HPDE6-E6E7 (cell line): ENCODE measurements at regions not wholly inside any gene's neighbourhood (a gene's known extent, or its start where the extent isn't known, plus 50 kb on each side); places are given as distances from the start of the nearest gene placed in this dataset.

Experiments used
- DNase-seq: peaks from one replicate; pipeline ENCODE4 v3.0.0; 2011; ENCODE audit warnings: missing footprints; ENCODE audit errors: extremely low spot score

DNA sequence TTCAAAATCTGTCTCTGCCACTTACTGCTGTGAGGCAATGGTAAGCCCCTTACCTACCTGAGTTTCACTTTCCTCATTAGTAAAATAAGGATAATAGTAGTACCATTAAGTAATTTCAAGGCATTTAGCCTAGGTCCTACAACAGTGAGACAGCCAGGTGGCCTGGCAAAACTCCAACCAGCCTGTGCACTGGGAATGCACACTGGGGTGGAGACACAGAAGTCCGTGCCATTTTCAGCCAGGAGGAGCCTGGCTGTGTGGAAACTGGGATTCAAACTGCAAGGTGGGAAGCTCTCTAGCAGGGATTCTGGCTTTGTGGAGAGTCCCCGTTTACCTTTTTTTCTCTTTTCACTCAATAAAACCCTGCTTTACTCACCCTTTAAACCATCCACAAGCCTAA, 630.4 kb downstream of the PRELID2 start:
- DNase-seq: no peak

GRCh38 chr5:145203193-145203592, 631.9 kb downstream of the PRELID2 start:
- DNase-seq: no peak

GRCh38 chr5:145198525-145199260, 636.4 kb downstream of the PRELID2 start:
- no peak for DNase-seq

DNA sequence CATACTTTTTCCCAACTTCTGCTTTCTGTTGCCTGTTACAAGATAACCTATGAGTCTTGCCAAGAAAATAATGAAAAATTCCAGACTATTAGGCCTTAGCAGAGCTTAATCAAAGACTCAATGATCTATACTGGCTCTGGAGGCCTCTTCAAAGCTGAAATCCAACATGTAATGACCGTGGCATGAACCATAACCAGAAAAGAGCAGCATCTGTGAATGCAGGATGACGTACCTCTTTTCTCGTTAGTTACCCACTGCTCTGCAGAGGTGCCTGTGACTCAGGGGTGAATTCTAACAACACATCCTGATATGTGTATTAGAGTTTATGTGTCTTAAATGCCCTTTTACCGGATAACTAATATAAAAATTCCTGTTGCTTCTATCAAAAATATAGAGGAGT, 645.4 kb downstream of the PRELID2 start:
- no peak for DNase-seq

- DNase-seq: no peak
Measured at GRCh38 chr5:145180371-145180770, 654.8 kb downstream of the PRELID2 start.

DNA sequence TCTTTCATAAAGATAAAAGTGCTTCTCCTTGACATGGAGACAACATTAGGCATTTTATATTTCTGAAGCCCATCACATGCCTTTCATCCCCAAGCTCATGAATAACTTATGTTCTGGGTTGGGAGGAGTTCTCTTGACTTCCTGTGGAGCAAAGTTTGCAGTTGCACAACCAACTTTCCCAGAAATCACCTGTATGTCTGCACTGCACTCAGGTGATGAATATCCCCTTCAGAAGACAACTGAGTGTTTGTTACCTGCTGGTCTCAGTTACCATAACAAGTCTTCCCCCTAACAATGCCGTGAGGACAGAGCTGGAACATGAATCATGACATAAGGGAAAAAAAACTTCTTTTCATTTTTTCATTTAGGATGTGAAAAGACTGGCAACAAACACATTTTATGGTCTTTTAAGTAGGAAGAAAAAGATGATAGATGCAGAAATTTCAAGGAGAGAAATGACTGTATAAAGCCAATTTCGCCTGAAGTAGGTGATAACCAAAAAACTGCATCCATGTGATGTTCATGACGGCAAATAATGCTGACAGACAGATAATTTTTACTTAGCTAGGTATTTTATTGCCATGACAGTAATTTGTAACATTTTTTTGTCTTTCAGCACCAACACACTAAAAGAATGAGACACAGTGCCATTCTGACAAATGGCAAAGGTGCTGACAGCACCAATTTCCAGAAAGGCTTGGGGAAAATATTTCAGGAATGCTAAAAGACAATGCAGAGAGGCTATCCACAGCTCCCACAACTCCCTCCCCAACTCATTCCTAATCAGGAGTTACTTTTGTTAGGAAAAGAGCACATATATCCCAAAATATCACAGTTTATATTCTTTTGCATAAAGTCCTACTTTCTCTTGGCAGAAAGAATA, 656.3 kb downstream of the PRELID2 start:
- no peak for DNase-seq

DNA sequence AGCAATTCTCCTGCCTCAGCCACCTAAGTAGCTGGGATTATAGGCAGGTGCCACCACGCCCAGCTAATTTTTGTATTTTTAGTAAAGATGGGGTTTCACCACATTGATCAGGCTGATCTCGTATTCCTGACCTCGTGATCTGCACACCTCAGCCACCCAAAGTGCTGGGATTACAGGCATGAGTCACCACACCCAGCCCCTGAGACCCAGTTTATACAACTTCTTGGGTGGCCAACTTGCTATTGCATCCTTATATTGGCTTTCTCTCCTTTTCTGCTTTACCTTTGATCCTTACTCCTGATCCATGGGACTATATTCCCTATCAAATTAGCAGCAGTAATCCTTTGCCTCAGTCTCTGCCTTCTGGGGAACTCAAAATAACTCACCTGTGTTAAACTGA, 659.1 kb downstream of the PRELID2 start:
- DNase-seq: no peak

GRCh38 chr5:145166110-145166509, 669.0 kb downstream of the PRELID2 start:
- no peak for DNase-seq

DNA sequence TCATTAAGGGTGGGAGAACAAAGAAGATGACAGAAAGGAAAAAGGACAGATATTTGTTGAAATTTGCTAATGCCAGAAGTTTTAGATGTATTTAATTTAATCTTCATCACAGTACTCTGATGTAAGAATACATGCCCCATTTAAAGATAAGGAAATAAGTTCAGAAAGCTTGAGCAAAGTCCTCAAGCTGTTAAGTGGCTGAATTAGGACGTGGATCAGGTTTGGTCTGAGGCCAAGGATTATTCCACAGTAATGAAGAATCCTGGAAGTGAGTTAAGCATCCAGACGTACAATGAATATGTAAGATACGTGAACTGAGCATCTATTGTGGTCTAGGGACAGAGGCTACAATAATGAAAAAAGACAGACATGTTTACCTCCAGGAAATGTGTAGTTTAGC, 671.3 kb downstream of the PRELID2 start:
- no peak for DNase-seq

- DNase-seq: no peak
Measured at GRCh38 chr5:145162626-145163025, 672.5 kb downstream of the PRELID2 start.

DNA sequence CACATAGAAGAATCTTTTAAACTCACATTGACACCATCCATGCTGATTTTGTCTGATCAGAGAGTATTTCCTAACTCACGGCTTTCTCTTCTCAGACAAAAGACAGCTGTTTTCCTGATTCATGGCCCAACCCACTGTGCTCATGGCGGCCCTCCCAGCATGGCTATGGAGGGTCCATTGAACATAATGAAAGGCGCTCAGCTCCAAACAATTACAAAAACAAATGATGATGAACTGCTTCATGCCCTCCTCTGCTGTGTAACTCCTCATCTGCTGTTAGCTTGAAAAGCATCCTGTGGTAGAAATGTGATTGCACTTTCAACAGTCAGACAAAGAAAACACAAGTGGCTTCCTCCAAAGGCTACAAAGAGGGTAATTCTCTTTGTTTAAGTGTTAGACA, 673.8 kb downstream of the PRELID2 start:
- DNase-seq: no peak

GRCh38 chr5:145160679-145161078, 674.5 kb downstream of the PRELID2 start:
- DNase-seq: no peak

GRCh38 chr5:145158730-145159129, 676.4 kb downstream of the PRELID2 start:
- no peak for DNase-seq

- DNase-seq: no peak
Measured at GRCh38 chr5:145157841-145158240, 677.3 kb downstream of the PRELID2 start.

GRCh38 chr5:145141534-145141933, 693.6 kb downstream of the PRELID2 start:
- DNase-seq: no peak

DNA sequence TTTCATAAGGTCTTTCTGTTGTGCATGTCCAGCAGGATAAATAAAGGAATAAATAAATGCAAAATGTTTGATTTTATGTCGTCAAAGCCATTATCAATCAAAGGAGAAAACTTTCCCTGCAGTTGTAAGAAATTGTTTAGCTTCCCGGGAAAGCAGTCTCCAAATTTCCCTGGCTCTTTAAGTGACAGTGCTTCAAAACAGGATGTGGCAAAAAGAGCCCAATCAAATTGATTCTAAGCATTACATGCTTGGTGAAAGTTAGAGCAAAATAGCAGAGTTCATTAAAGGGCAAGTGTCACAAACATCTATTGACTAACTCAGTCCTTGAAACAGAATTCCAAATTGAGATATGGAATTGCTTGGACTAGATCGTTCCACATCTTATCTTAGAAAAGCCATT, 704.1 kb downstream of the PRELID2 start:
- no peak for DNase-seq

DNA sequence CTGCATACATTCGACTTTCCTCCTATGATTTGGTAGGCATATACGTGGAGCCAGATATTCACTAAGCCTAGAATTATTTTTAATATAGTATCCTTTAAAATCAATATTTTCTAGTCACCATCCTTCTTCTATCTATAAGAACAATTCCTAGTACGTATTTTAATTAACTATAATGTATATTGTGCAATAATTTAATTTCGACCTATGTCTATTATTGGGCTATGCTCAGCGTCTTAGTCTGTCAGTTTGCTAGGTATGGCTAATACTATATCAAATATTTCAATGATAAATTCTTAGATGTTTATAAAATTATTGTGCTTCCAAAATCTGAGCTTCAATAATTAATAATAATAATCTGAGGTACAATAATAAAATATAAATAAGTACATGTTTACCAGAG, 705.3 kb downstream of the PRELID2 start:
- no peak for DNase-seq

DNA sequence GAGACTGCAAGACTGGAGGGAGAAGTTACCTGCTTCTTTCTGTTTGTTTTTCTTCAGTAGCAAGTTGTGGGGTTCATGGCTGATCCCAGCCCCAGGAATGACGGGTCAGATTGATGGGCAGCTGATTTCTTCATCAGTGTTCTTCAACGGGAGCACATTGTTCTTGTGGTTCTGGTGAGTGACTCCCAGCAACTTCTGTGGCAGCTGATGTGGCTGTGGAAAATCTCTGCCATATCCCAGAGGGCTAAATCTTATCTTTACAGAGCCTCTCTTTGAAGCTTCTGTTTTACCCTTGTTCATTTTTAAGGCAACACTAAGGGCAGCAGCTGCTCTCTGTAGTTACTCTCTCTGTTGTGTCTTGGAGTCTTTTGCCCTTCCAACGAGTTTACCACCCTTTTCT, 710.3 kb downstream of the PRELID2 start:
- no peak for DNase-seq

- DNase-seq: no peak
Measured at GRCh38 chr5:145118611-145119010, 716.5 kb downstream of the PRELID2 start.

- DNase-seq: no peak
Measured at GRCh38 chr5:145118127-145118526, 717.0 kb downstream of the PRELID2 start.

GRCh38 chr5:145117285-145117684, 717.9 kb downstream of the PRELID2 start:
- no peak for DNase-seq

- DNase-seq: no peak
Measured at GRCh38 chr5:145111420-145111819, 723.7 kb downstream of the PRELID2 start.

GRCh38 chr5:145110834-145111233, 724.3 kb downstream of the PRELID2 start:
- no peak for DNase-seq
